ENCODE measurements at regions not wholly inside any gene's neighbourhood (a gene's known extent, or its start where the extent isn't known, plus 50 kb on each side); places are given as distances from the start of the nearest gene placed in this dataset.

GRCh38 chr2:11955884-11956291 is 209.5 kb downstream of the LPIN1 start:
- DNase-seq, result no peak

- DNase-seq, result no peak
Observed at GRCh38 chr2:11962707-11963328, 216.4 kb downstream of the LPIN1 start.

- no peak for DNase-seq
Observed at GRCh38 chr2:11963966-11964365, 217.5 kb downstream of the LPIN1 start.

GRCh38 chr2:11967946-11968465 is 221.6 kb downstream of the LPIN1 start:
- DNase-seq, result no peak

- no peak for DNase-seq
Observed at GRCh38 chr2:11968521-11968920, 222.1 kb downstream of the LPIN1 start.

GRCh38 chr2:11969774-11970173 is 223.3 kb downstream of the LPIN1 start:
- no peak for DNase-seq

GRCh38 chr2:11974573-11974972 is 228.1 kb downstream of the LPIN1 start:
- no peak for DNase-seq

- no peak for DNase-seq
Observed at GRCh38 chr2:11975373-11975772, 228.9 kb downstream of the LPIN1 start.

- DNase-seq, result no peak
Observed at GRCh38 chr2:11976073-11976472, 229.6 kb downstream of the LPIN1 start.

GRCh38 chr2:11977766-11978524 is 231.5 kb downstream of the LPIN1 start:
- DNase-seq, result no peak

GRCh38 chr2:11980809-11981208 is 234.4 kb downstream of the LPIN1 start:
- no peak for DNase-seq

GRCh38 chr2:11983401-11983800 is 237.0 kb downstream of the LPIN1 start:
- DNase-seq, result no peak

GRCh38 chr2:11983870-11984269 is 237.4 kb downstream of the LPIN1 start:
- DNase-seq, result no peak

- DNase-seq, result no peak
Observed at GRCh38 chr2:11984316-11985158, 238.1 kb downstream of the LPIN1 start.

- DNase-seq, result no peak
Observed at GRCh38 chr2:11985817-11986566, 239.6 kb downstream of the LPIN1 start.

GRCh38 chr2:11987151-11987550 is 240.7 kb downstream of the LPIN1 start:
- no peak for DNase-seq

GRCh38 chr2:11988691-11989353 is 242.4 kb downstream of the LPIN1 start:
- DNase-seq, result no peak

- no peak for DNase-seq
Observed at GRCh38 chr2:11989354-11989703, 242.9 kb downstream of the LPIN1 start.

- DNase-seq, result no peak
Observed at GRCh38 chr2:11990576-11990975, 244.1 kb downstream of the LPIN1 start.

- no peak for DNase-seq
Observed at GRCh38 chr2:11993749-11994148, 247.3 kb downstream of the LPIN1 start.

GRCh38 chr2:11995456-11995855 is 249.0 kb downstream of the LPIN1 start:
- DNase-seq, result no peak

- DNase-seq, result no peak
Observed at GRCh38 chr2:11996618-11997017, 250.2 kb downstream of the LPIN1 start.
